Stomach (tissue), 8 donors: ENCODE measurements at regions not wholly inside any gene's neighbourhood (a gene's known extent, or its start where the extent isn't known, plus 50 kb on each side); places are given as distances from the start of the nearest gene placed in this dataset.

ENCODE experiments used
- DNase-seq, 2 donors: peaks; one replicate each; pipeline versions ENCODE4 v3.0.0 to v3.0.0-alpha.2; 2013 to 2019
- H3K27ac ChIP-seq, 5 donors: fragments of 200-600 bp in 4 of 5; sonication (generic) in 4 of 5; one replicate each; pipeline ENCODE4 v1.5.1; 2013 to 2019; ENCODE audit warnings: mild to moderate bottlenecking in 1 of 5, moderate library complexity in 1 of 5
- H3K27me3 ChIP-seq, 3 donors: fragments of 200-600 bp; sonication (generic); one replicate each; pipeline ENCODE4 v1.5.1; 2017 to 2019; ENCODE audit warnings: mixed run types in 1 of 3
- H3K36me3 ChIP-seq, 4 donors: fragments of 200-600 bp; sonication (generic); 1 replicate in 3 of 4; 2 replicates in 1 of 4; pipeline ENCODE4 v1.5.1; 2016 to 2019
- H3K4me1 ChIP-seq, 4 donors: fragments of 200-600 bp; sonication (generic); one replicate each; pipeline ENCODE4 v1.5.1; 2016 to 2019
- H3K4me3 ChIP-seq, 4 donors: fragments of 200-600 bp; sonication (generic) in 3 of 4; one replicate each; pipeline ENCODE4 v1.5.1; 2016 to 2019; ENCODE audit warnings: mild to moderate bottlenecking in 1 of 4
- H3K9me3 ChIP-seq, 4 donors: fragments of 200-600 bp; sonication (generic); one replicate each; pipeline ENCODE4 v1.5.1; 2016 to 2019
- EP300 ChIP-seq: sonication (generic); formaldehyde crosslinking; IDR thresholded peaks from one replicate; pipeline ENCODE4 v1.6.1; 2017; ENCODE audit warnings: antibody characterized with exemption
- POLR2A ChIP-seq, 4 donors: fragments of 450-650 bp; IDR thresholded peaks; one replicate each; pipeline ENCODE4 v1.6.1; 2016; ENCODE audit warnings: antibody characterized with exemption in 4 of 4, control low read depth in 2 of 4, mild to moderate bottlenecking in 1 of 4, moderate library complexity in 1 of 4
- POLR2AphosphoS5 ChIP-seq, 3 donors: sonication (generic); formaldehyde crosslinking; IDR thresholded peaks; one replicate each; pipeline ENCODE4 v1.6.1; 2016; ENCODE audit warnings: antibody characterized with exemption in 3 of 3
- WGBS, 5 donors: extraction: QIAGEN DNeasy Blood & Tissue Kit in 3 of 5; methylation state at CpG; one replicate each; pipeline versions ENCODE4 v1.1.5 to v1.1.7; 2013 to 2018; 5-methylcytosine and 5-hydroxymethylcytosine counted together
- intact Hi-C: fragments of 100-400 bp; cut with DNase I; formaldehyde crosslinking; loops from one replicate; pipeline ENCODE4 v1.15.1; 2023; ENCODE audit warnings: low total_unique reads
- TF ChIP-seq, protein P1 (sequence below), 7 experiments: fragments of 450-650 bp in 4 of 7; fragments of 200-600 bp in 3 of 7; sonication (generic) in 3 of 7; IDR thresholded peaks; one replicate each; pipeline ENCODE4 v1.5.1; 2016 to 2019; ENCODE audit warnings: antibody characterized with exemption in 7 of 7, control low read depth in 2 of 7, mild to moderate bottlenecking in 1 of 7
- donor health status: healthy with polysubstance abuse.
- donor health status: Bipolar disorder and iron deficiency.
- donor health status: healthy.

DNA sequence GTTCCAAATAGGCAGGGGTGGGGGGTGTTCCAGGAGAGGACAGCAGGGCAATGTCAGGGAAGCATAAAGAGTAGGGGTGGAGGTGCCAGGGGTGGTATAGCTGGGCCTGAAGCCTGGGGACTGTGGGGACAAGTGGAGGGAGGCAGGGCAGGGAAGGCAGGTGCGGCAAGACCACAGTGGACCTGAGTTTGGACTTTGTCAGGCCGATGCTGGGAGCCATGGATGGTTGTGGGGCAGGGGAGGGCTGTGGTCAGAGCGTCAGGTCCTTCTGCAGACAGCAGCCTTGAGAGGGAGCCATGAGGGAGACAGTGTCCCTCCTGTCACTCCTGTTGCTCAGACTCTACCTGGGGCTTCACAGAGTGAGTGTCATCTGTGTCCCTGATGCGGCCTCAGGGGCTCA, 320.3 kb downstream of the PTPRU start:
- intact Hi-C loops = loop anchor here (10.0 kb wide), 1 partner anchor 1098 kb away; no protein-coding TSS in a partner anchor
- H3K4me3 ChIP-seq = no peak overlapping the region
- TF ChIP-seq POLR2A (IDR thresholded peaks at IDR 0.05) = no peak
- TF ChIP-seq POLR2AphosphoS5 (IDR thresholded peaks at IDR 0.05) = no peak
- TF ChIP-seq, protein P1, sequence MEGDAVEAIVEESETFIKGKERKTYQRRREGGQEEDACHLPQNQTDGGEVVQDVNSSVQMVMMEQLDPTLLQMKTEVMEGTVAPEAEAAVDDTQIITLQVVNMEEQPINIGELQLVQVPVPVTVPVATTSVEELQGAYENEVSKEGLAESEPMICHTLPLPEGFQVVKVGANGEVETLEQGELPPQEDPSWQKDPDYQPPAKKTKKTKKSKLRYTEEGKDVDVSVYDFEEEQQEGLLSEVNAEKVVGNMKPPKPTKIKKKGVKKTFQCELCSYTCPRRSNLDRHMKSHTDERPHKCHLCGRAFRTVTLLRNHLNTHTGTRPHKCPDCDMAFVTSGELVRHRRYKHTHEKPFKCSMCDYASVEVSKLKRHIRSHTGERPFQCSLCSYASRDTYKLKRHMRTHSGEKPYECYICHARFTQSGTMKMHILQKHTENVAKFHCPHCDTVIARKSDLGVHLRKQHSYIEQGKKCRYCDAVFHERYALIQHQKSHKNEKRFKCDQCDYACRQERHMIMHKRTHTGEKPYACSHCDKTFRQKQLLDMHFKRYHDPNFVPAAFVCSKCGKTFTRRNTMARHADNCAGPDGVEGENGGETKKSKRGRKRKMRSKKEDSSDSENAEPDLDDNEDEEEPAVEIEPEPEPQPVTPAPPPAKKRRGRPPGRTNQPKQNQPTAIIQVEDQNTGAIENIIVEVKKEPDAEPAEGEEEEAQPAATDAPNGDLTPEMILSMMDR (IDR thresholded peaks at IDR 0.05) = no peak
- no peak for TF ChIP-seq EP300
- no peak overlapping the region for H3K27ac ChIP-seq
- DNase-seq = no peak
- no peaks in the 10 kb centered on the region for H3K36me3 ChIP-seq
- 57 to 78% (median 65%) methylated on average over 4 of the region's 4 CpGs for WGBS, 5 donors
- H3K9me3 ChIP-seq = no peaks in the 10 kb centered on the region
- H3K4me1 ChIP-seq = no peaks in the 10 kb centered on the region
- H3K27me3 ChIP-seq = peaks cover 0 to 22% (median 0%) of the 10 kb centered on the region in 3 donors

DNA sequence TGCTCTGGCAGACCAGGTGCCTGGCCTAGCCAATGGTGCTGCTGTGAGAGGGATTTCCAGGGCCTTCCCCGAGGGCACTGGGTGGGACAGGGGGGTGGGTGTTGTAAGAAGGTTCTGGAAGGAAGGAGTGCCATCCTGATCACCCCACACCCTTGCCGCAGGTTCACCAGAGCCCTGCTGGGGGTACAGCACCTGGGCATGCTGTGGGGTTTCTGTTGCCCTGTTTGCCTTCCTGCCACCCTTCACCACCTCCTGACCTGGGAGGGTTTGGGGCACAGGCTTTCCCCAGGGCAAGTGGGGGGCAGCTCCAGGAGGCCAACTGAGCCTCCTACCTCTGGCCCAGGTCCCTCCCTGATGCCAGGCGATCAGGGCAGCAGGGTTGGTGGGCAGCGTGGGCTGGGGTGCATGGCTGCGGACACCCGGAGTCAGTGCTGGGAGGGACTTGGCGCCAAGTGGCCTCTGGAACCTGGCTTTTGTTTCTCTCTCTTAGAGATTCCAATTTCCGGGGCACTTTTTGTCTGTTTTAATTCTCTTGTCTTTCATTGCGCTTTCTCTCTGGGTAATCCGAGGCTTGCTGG, 318.8 kb downstream of the PTPRU start:
- H3K9me3 ChIP-seq = no peaks in the 10 kb centered on the region
- peaks cover 0 to 4% (median 3%) of the 10 kb centered on the region in 4 donors for H3K4me1 ChIP-seq
- H3K36me3 ChIP-seq = no peaks in the 10 kb centered on the region
- H3K27me3 ChIP-seq = peaks cover 0 to 35% (median 0%) of the 10 kb centered on the region in 3 donors
- H3K4me3 ChIP-seq = no peak overlapping the region
- DNase-seq = no peak
- 73 to 85% (median 84%) methylated on average over 8 to 10 of the region's 10 CpGs for WGBS, 5 donors
- intact Hi-C loops = loop anchor here (10.0 kb wide), 1 partner anchor 1100 kb away; no protein-coding TSS in a partner anchor
- no peak overlapping the region for H3K27ac ChIP-seq
- TF ChIP-seq, protein P1 (IDR thresholded peaks at IDR 0.05) = no peak
- TF ChIP-seq POLR2AphosphoS5 (IDR thresholded peaks at IDR 0.05) (no peak), EP300 (no peak), POLR2A (IDR thresholded peaks at IDR 0.05) (no peak)

DNA sequence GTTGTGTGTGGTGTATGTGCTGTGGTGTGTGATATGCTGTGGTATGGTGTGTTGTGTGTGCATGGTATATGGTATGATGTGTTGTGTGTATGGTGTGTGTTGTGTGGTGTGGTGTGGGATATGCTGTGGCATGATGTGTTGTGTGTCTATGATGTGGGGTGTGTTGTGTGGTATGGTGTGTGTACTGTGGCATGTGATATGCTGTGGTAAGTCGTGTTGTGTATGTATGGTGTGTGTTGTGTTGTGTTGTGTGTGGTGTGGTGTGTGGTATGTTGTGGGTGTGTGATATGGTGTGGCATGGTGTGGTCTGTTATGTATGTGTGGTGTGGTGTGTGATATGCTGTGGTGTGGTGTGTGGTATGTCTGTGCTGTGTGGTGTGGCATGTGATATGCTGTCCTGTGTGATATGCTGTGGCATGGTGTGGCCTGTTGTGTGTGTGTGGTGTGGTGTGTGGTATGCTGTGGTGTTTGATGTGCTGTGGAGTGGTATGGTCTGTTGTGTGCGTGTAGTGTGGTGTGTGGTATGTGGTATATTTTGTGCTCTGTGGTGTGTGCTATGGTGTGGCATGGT, 318.0 kb downstream of the PTPRU start:
- intact Hi-C loops = loop anchor here (10.0 kb wide), 1 partner anchor 1101 kb away; no protein-coding TSS in a partner anchor
- no peaks in the 10 kb centered on the region for H3K36me3 ChIP-seq
- no peaks in the 10 kb centered on the region for H3K9me3 ChIP-seq
- no peak overlapping the region for H3K27ac ChIP-seq
- no peak for TF ChIP-seq EP300
- TF ChIP-seq, protein P1 (IDR thresholded peaks at IDR 0.05) = no peak
- peak in 1 of 4 donors; percentile 34 for TF ChIP-seq POLR2A (IDR thresholded peaks at IDR 0.05)
- no peak for TF ChIP-seq POLR2AphosphoS5 (IDR thresholded peaks at IDR 0.05)
- DNase-seq = no peak
- WGBS, 5 donors = 88 to 96% (median 92%) methylated on average over 2 of the region's 2 CpGs
- H3K4me3 ChIP-seq = no peak overlapping the region
- peaks cover 0 to 38% (median 0%) of the 10 kb centered on the region in 3 donors for H3K27me3 ChIP-seq
- H3K4me1 ChIP-seq = peaks cover 0 to 9% (median 6%) of the 10 kb centered on the region in 4 donors

DNA sequence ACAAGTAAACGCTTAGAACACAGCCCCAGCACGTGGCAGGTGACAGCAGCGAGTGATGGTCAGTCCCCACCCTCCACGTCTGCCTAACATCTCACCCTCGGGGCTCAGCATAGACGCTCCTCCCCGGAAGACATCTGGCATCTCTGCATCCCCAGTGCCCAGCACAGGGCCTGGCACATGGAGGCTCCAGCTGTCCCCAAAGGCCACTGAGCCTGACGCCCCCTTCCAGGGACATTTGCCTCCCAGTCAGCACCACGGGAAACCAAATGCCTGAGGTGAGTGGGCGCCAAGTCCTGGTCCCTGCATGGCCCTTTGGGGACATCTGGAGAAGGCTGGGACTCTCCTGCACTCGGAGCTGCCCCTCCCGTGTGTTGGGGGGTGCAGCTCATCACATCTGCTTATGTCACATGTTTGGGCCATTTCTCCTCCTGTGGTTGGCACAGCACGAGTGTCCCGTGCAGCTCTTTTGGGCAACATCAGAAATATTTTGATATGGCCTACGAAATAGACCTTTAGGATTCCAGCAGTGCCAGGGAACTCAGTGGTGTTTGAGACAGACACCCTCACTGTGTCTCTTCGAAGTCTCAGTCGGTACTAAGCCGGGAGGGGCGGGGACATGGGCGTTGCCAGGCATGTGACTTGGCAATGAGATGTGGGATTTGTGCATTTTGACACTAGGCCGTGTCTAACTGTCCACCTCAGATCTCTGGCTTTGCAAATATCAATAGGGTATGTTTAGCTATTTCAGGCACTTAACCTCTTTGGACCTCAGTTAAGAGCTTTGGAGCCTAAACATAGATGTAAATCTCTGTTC, 315.0 kb downstream of the PTPRU start:
- DNase-seq = no peak
- Histone ChIP-seq H3K4me1 (peaks cover 0 to 9% (median 6%) of the 10 kb centered on the region in 4 donors), H3K4me3 (no peak overlapping the region), H3K27me3 (peaks cover 0 to 16% (median 0%) of the 10 kb centered on the region in 3 donors), H3K9me3 (no peaks in the 10 kb centered on the region), H3K36me3 (no peaks in the 10 kb centered on the region), H3K27ac (no peak overlapping the region)
- intact Hi-C loops = loop anchor here (10.0 kb wide), 1 partner anchor 1103 kb away; no protein-coding TSS in a partner anchor
- TF ChIP-seq EP300 (no peak), POLR2AphosphoS5 (IDR thresholded peaks at IDR 0.05) (no peak), POLR2A (IDR thresholded peaks at IDR 0.05) (no peak)
- TF ChIP-seq, protein P1 (IDR thresholded peaks at IDR 0.05) = no peak
- 66 to 82% (median 79%) methylated on average over 10 to 21 of the region's 21 CpGs for WGBS, 5 donors
